ENCODE measurements at regions not wholly inside any gene's neighbourhood (a gene's known extent, or its start where the extent isn't known, plus 50 kb on each side); places are given as distances from the start of the nearest gene placed in this dataset.
"Not testable (repeated sequence)": the region's sequence is repeated elsewhere in the genome, so short reads cannot be mapped to it uniquely, and the experiment has no call there.

DNA sequence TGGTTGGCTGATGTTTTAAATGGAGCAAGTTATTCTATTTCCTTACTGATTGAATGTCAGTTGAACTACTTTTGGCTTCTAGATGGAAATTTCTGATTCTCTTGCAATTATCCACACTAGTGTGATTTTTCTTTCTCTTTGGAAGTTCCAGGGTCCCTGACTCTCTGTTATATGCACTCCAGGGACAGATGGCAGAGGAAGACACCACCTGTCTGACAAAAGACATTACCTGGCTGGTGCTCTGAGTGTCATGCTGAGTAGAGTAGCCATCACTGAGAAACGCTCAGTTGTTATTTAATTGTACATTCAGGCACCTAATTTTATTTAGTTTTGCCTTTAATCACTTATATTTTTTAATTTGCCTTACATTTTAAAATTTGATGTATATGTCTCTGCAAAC is 105.4 kb upstream of the TLL1 start:
- no peak for DNase-seq (ENCODE audit: low spot score)

DNA sequence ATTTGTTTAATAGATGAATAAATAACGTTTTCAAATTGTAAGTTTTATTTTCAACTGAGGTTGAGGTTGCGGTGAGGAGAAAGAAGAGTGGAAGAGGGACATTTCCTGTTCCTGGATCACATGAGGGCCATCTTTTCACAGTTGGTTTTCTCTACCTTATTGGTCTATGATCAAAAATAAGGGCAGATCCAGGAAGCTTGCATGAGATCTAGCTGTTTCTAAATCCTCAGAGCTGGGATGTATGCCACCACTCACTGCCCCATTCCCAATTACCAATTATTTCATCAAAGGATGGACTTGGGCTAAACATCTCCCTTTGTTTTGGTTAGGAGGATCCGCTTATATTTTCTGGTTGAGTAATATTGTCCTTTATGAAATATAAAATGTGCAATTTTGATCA is 104.8 kb upstream of the TLL1 start:
- no peak for DNase-seq (ENCODE audit: low spot score)

DNA sequence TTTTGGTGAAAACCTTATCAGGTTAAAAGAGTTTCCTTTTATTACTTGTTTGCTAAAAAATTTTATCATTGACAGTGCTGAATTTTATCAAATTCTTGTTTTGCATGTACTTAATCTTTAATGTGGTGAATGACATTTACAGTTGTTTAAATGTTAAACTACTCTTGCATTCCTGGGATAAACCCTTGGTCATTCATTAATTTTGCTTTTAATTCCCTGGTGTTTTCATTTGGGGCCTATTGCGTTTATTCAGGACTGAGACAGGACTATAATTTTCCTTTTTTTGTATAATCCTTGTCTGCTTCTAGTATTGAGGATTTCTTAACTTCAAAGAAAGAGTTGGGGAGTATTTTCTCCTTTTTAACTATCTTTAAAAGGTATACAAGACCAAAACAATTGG is 98.7 kb upstream of the TLL1 start:
- DNase-seq (ENCODE audit: low spot score) = no peak

DNA sequence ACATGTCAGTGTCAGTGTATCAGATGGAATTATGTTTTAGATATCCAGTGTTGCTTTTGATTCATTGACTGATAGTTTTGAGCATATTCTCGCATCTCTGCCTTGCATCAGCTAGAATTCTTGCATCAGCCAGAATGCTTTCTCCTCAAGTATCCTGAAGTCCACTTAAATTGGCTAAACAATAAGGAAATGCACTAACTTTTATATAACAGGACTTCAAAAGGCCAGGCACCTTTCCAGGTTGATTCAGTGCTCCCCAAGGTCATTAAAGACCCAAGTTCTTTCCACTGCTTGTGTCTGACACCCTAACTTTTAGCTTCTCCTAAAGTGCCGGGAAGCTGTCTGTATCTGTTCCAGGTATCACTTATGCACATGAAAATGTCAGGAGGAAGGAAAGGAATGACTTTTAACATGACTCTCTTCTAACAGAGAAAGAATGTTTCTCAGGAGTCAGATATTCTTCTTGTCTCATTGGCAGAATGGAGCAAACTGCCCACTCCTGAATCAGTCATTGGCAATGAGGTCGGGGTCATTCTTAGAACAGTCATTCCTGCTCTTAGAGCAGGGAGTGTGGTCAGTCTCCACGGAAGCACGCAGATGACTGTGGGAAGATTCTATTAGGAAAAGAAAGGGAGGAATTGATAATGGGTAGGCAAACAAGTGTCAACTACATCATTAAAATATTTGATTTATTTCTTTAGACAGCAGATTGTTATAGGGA is 92.9 kb upstream of the TLL1 start:
- DNase-seq (ENCODE audit: low spot score) = no peak

DNA sequence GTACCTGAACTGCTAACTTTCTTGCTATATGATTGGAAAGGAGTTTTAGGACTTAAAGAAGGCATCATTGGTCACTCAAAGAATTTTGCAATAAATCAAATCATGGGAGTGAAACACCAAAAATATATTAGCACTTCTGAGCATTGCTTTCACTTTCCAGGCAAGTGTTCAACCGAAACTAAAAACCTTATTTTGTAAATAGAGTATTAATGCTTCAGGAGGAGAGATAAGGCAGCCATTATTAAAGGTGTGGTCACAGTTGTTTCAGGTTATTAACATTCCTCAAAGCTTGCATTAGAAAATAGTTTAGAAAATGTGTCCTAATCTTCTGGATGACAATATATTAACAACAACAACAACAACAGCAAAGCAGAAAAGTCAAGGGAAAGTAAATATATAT is 92.3 kb upstream of the TLL1 start:
- no peak for DNase-seq (ENCODE audit: low spot score)

DNA sequence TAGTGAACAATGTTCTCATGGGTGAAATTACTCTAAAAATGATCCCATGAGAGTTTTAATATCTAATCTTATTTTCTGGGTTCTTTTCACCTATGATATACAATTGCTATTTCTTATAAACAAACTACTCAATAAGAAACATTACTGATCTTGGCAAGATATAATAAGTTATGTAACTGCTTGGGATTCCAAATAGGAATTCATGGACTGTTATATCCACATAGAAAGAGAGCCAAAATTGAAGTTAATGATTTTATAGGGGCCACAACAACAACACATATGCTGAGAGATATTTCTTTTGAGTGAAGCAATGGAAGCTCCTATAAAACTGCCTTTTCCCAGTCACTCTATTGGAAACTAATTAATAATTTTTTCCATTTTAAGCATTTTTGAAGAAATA is 90.4 kb upstream of the TLL1 start:
- DNase-seq (ENCODE audit: low spot score) = no peak

DNA sequence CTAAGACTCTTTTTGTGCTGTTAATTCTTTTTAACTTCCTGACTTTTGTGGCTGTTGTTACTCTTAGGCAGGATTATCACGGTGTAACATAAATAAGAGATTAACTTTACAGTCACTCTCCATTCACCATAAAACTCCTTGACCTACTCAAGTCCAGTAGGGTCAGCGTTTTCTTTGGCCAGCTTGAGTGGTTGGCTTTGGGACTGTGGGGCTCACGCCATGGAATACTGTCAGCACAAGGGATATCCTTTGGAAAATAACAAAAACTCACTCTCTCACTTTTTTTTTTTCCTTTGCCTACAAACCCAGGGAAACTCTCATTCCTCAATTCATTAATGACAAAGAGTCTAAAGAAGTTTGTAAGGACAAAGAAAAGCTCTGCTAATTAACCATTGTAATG is 89.4 kb upstream of the TLL1 start:
- no peak for DNase-seq (ENCODE audit: low spot score)

DNA sequence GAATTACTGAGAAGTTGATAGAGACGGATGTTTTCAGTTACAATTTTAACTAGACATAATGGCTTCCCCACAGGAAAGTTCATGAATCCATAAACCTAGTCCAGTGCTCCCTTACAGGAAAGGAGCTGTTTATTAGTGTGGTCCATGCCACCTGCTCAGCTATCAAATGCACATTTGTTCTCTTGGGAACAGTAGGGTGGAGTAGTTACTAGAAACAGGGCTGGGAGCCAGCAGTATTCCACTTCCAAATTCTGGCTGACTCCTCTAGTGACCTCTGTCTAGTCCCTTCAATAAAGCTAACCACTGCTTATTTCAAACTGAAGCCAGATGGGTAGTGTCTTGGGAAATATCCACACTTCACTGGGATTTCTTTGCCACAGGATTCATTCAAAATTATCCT is 88.4 kb upstream of the TLL1 start:
- DNase-seq (ENCODE audit: low spot score) = no peak

DNA sequence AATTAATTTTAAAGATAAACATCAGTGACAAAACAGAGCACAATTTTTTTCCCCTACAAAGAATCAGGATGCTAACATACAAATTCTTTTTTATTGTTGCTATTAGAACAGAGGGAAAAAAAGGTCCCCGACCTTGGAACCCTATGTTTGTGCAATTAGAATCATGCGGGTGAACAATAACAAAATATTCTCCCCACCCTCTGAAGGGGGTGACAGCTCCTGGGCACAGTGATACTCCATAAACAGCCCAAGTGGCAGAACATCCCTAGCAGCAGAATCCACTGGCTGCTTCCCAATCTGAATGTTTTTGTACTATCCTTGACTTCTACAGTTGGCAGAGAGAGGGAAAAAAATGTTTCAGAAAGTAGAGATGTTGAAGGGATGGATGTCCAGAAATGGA is 87.7 kb upstream of the TLL1 start:
- DNase-seq (ENCODE audit: low spot score) = no peak

DNA sequence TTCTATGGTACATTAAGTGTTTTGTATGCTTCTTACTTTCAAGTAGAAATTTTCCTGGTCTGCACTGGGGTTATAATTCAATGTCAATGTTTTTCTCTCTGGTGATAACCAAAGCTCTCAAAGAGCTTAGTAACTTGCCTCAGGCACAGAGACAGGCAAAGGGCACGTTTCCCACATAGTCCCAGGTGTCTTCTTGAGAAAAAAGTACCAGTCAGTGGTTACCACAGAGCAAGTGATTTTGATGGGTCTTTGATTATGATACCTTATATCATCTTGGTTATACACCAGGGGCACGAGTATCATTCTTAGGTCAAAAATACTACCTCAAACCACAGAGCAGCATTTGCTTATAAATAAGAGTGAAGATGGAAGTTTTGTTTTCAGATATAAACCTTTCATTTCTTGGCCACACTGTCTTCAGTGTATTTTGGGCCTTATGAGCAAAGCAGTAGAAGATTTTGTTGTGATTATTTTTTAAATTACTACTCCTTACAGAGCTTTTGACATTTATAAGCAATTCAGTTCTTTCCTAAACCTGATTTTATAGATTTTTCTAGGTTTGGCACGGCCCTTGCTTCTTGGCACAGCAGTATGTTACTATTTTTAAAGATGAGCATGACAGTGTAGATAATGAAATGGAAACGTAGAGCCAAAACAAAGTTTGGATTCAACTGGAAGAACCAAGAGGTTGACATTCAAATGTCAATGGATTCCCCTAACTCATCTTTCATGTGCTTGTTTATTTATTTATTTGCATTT is 85.3 kb upstream of the TLL1 start:
- no peak for DNase-seq (ENCODE audit: low spot score)

DNA sequence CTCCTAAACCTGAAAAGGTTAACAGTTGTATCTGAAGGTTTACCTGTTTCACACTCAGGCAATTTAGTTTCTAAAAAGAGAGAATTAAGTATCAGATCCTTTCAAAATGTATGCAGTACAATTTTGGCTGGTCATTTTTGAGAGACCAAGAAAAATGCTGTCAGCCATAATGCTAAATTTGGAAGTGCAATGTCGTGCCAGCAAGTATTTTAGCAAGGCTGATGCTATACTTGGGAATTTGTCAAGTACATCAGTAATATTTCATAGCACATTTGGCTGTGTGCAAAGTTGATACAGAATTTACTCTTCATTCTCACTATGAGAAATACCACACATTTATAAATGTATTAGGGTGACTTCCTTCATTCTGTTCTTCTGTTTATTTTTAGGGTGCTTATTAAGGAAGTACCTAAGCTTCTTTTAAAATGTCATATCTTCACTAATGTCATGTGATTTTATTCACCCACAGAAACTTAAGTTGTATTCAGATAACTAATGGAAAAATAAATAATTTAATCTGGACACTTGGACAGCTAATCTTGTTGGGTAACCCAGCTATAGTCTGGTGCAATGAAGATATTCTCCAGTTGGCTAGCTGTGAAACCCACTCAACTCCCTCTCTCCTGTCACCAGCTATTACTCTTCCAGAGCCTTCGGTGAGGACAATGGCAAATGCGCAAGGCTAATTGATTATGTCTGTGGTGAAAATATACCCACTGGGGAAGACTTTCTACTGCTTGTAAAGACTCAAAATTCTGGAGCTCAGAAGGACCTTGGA is 84.2 kb upstream of the TLL1 start:
- no peak for DNase-seq (ENCODE audit: low spot score)

DNA sequence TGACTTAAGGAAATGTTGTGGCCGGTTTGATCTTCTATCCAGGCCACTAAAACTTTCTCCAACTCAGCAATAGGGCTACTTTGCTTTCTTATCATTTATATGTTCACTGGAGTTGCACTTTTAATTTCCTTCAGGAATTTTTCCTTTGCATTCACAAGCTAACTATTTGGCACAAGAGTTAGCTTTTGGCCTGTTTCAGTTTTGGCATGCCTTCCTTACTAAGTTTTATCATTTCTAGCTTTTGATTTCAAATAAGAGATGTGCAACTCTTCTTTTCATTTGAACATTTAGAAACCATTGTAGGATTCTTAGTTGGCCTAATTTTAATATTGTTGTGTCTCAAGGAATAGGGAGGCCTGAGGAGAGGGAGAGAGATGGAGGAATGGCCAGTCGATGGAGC is 79.8 kb upstream of the TLL1 start:
- DNase-seq (ENCODE audit: low spot score) = no peak

DNA sequence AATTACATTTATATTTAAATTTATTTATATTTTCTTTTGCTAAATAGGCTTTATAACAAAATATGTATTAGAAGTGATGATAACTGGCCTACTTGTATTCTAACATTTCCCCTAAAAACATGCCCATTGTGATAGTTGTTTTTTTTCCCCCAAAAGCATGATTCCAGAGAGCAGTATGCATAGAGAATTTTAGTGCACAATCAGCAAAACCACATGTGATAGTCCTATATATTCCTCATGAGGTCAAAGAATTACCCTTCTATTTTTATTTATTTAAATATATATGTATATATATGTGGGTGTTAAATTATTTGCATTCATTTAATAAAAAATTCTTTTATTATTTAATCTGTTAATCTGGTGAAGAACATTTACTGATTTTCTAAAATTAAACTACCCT is 78.2 kb upstream of the TLL1 start:
- no peak for DNase-seq (ENCODE audit: low spot score)

DNA sequence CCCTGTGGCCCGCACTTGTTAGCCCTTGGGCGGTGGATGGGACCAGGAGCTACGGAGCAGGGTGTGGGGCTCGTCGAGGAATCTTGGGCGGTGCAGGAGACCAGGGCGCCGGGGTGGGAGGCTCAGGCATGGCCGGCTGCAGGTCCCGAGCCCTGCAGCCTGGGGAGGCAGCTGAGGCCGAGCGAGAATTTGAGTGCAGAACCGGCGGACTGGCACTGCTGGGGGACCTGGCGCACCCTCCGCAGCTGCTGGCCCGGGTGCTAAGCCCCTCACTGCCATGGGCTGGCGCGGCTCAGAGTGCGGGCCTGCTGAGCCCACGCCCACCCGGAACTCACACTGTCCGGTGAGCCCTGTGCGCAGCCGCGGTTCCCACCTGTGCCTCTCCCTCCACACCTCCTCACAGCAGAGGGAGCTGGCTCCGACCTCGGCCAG is 73.6 kb upstream of the TLL1 start:
- no peak for DNase-seq (ENCODE audit: low spot score)

DNA sequence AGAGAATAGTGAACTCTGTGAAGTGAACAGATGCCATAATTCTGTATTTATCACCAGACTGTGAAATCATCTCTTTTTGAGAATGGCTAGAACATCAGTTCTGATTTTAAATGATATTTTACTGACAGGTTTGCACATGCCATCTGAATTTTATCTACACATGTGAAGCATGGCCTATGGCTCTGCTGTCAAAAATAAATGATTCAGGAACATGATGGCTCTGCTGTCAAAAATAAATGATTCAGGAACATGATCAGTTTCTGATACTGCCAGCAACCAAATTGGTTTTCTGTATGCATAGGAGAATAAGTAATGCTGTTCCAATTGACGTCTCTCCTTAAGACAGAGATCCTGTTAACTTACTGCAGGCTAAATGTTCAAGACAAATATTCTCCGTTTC is 70.6 kb upstream of the TLL1 start:
- no peak for DNase-seq (ENCODE audit: low spot score)

DNA sequence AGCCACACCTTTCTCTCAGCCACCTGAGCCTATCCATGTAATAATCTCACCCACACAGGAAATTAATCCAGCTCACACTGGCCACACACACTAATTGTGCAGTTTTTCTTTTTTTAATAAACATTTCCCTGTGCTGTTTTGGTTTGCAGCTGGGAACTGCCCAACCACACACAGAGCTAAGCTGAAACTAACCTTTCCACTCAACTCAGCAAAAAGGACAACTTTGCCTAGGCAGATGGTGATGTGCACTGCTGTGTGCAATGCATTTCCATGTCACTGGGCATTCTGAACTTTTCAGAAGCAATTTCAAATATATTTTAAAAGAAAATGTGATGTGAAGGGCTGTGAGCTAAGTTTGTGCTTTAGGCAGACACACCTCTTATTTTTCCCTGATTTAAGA is 70.0 kb upstream of the TLL1 start:
- no peak for DNase-seq (ENCODE audit: low spot score)

DNA sequence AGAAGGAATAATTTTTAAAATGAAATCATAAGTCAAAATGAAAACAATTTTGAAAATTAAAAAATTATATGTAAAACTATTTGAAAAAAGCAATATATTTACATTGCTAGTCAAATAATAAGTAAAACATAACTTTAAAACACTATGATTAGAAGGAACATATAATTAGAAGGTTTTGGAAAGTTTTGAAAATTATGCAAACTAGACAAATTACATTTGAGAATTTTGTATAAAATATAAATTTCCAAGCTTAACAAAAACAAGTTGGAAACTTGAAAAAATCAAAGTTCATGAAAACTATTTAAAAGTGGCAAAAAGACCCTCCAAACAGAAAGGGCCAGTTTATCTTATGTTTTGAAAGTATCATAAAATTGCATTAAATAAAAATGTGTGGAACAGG is 67.6 kb upstream of the TLL1 start:
- DNase-seq (ENCODE audit: low spot score) = no peak

DNA sequence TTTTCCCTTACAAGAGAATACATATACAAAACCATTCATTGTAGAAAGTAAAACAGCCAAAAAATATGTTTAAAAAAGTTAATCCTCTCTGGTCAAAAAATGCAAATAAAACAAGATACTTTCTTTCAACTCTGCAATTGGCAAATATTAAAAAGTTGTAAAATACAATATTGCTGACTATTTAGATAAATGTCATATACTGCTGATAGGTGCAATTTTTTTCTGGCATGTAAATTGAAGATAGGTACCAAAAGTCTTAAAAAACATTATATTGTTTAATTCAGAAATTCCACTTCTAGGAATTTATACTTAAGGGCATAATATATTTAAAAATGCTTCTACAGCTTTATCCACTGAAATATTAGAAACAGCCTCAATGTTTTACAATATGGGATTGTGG is 66.4 kb upstream of the TLL1 start:
- no peak for DNase-seq (ENCODE audit: low spot score)

DNA sequence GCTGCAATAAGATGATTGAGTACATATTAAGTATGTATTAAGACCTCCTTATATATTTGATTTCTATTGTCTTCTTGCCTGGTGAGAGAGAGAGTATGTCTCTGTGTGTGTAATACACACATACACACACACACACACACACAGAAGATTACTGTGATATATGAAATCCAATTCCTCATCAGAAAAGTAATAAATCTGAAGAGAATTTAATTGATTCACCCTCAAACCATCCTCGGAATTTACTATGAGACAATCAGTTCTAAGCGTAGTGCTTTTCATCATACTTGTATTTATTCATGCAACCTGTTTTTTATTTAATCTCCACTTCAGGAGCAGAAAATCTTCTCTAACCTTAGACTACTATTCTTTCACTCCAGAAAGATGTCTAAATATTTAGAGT is 62.3 kb upstream of the TLL1 start:
- DNase-seq (ENCODE audit: low spot score) = no peak

DNA sequence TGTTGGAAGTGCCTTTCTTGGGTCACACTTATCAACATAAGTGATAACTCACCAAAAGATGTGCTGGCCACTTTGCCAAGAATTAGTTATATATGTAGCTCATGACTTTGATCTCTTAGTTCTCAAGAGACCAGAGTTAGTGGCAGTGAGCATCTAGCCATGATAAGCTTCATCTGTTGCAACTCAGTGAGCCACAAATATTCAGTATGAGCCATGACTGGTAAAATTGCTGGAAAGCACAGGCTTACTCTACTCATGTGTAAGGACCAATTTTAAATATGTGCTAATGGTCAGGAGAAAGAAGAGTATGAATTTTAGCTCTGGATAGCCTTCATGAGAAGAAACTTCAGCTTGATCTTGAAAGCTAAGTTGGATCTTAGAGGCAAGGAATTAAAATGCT is 59.4 kb upstream of the TLL1 start:
- DNase-seq (ENCODE audit: low spot score) = no peak

DNA sequence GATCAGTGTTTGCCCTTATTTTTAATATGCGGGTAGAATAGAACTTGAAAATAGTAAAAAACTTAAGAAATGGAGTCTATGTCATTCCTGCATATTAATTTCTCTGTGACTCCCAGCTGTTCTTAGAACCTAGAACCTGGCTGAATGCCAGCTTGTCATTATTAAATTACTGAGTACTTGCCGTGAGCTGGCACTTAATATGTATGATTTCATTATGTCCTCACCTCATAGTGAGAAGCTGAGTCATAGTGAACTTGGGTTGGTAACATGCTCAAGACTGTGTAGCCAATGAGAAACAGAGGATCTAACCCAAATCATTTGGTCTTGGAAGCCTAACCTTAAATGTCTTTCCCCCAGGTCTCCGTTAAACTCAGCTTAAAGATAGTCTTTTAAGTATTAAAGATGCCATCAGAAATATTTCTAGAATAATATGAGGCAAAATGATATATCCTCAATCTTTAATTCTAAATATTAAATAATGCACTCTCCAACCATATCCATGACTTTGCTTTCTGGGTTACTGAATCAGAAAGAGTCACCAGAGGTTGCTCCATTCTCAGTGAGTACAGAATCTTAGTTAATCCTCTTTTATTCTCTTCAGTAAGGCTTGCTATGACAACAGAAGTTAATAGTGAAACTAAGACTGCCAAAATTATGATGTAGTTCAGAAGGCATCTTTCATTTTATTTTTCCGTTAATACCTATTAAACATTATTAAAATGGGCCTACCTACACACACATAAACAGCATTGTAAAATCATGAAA is 58.6 kb upstream of the TLL1 start:
- peak; percentile 9 for DNase-seq (ENCODE audit: low spot score)

DNA sequence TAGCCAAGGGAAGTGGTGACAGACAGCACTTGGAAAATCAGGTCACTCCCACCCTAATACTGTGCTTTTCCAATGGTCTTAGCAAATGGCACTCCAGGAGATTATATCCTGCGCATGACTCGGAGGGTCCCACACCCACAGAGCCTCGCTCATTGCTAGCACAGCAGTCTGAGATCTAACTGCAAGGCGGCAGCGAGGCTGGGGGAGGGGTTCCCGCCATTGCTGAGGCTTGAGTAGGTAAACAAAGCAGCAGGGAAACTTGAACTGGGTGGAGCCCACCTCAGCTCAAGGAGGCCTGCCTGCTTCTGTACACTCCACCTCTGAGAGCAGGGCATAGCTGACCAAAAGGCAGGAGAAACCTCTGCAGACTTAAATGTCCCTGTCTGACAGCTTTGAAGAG is 53.9 kb upstream of the TLL1 start:
- DNase-seq (ENCODE audit: low spot score) = not testable (repeated sequence)

All from iPS-NIHi11 (cell line).